ENCODE measurements at regions not wholly inside any gene's neighbourhood (a gene's known extent, or its start where the extent isn't known, plus 50 kb on each side); places are given as distances from the start of the nearest gene placed in this dataset.

- intact Hi-C loops (cut with micrococcal nuclease), result no loop called here
- H3K4me3 ChIP-seq (ENCODE audit: low read length), result no peak overlapping the region
- H3K36me3 ChIP-seq (ENCODE audit: control insufficient read depth, insufficient read depth, low read length), result no peaks in the 10 kb centered on the region
- no peaks in the 10 kb centered on the region for H3K27me3 ChIP-seq (ENCODE audit: control insufficient read depth, insufficient read depth, low read length)
- H3K9me3 Mint-ChIP-seq, result peaks cover 6 to 12% of the 10 kb centered on the region in 2 donors
- H3K27ac ChIP-seq (ENCODE audit: low read length), result no peak overlapping the region
- H3K36me3 Mint-ChIP-seq, result peaks cover 8% of the 10 kb centered on the region
- no peak overlapping the region for H3K4me3 Mint-ChIP-seq
- no peaks in the 10 kb centered on the region for H3K4me1 ChIP-seq (ENCODE audit: control insufficient read depth, insufficient read depth, low read length)
- H3K9me3 ChIP-seq (ENCODE audit: control insufficient read depth, insufficient read depth, low read length), result no peaks in the 10 kb centered on the region
- DNase-seq (no peak), ATAC-seq (no peak)
- H3K27ac Mint-ChIP-seq, result no peak overlapping the region
- no peaks in the 10 kb centered on the region for H3K4me1 Mint-ChIP-seq
- TF ChIP-seq CTCF (IDR thresholded peaks at IDR 0.05), result no peak
- 86% methylated on average over 3 of the region's 3 CpGs for WGBS (ENCODE audit: insufficient coverage)
- H3K27me3 Mint-ChIP-seq (ENCODE audit: low read depth in 2 of 2), result no peaks in the 10 kb centered on the region
Observed at GRCh38 chr1:96510911-96511310, 210.7 kb upstream of the PTBP2 start.

DNA sequence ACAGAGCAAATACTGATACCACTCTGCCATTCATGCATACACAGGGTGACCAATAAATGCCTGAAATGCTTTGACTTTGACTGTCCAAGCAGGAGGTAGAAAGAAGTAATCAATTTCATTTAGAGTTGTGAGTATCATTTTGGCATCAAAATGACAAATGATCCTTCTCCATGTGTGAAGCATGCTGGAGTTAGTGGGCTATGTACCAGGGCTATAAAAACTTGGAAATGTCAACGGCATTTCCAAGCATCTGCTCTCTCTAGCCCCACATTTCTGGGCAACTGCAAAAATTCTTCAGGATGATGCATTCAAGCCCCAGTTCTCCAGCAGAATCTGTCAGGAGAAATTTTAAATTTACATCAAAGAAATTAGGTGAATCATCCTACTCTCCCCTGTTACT is 208.4 kb upstream of the PTBP2 start:
- Mint-ChIP-seq H3K36me3 (no peaks in the 10 kb centered on the region), H3K4me3 (no peak overlapping the region), H3K27me3 (ENCODE audit: low read depth in 2 of 2) (no peaks in the 10 kb centered on the region), H3K27ac (no peak overlapping the region), H3K9me3 (peaks cover 3 to 7% of the 10 kb centered on the region in 2 donors), H3K4me1 (no peaks in the 10 kb centered on the region)
- no peak for TF ChIP-seq CTCF (IDR thresholded peaks at IDR 0.05)
- no peaks in the 10 kb centered on the region for H3K4me1 ChIP-seq (ENCODE audit: control insufficient read depth, insufficient read depth, low read length)
- no peaks in the 10 kb centered on the region for H3K27me3 ChIP-seq (ENCODE audit: control insufficient read depth, insufficient read depth, low read length)
- 83% methylated on average over 1 of the region's 1 CpG for WGBS (ENCODE audit: insufficient coverage)
- ATAC-seq (no peak), DNase-seq (no peak)
- H3K27ac ChIP-seq (ENCODE audit: low read length), result no peak overlapping the region
- no peaks in the 10 kb centered on the region for H3K36me3 ChIP-seq (ENCODE audit: control insufficient read depth, insufficient read depth, low read length)
- H3K9me3 ChIP-seq (ENCODE audit: control insufficient read depth, insufficient read depth, low read length), result no peaks in the 10 kb centered on the region
- H3K4me3 ChIP-seq (ENCODE audit: low read length), result no peak overlapping the region
- intact Hi-C loops (cut with micrococcal nuclease), result no loop called here

DNA sequence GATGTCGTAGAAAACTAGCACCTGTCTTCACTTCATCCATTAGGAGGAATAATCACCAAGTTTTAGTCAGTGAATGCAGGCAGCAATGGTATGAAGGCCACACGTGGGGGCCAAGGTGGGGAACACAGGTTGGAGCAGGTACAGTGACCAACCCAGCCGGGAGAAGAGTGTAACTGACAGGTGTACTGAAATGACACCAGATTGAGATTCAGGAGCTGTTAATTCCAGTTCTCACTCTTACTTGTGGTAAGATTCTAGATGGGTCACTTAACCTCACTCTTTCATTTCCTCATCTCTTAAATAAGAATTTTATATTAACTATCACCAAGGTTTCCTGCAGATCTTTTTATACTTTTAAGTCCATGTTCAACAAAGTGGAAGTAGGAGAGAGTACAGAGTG is 206.2 kb upstream of the PTBP2 start:
- WGBS (ENCODE audit: insufficient coverage), result 76% methylated on average over 3 of the region's 3 CpGs
- H3K27me3 ChIP-seq (ENCODE audit: control insufficient read depth, insufficient read depth, low read length), result no peaks in the 10 kb centered on the region
- Mint-ChIP-seq H3K9me3 (peaks cover 3 to 4% of the 10 kb centered on the region in 2 donors), H3K36me3 (no peaks in the 10 kb centered on the region), H3K27ac (no peak overlapping the region), H3K4me1 (no peaks in the 10 kb centered on the region), H3K27me3 (ENCODE audit: low read depth in 2 of 2) (no peaks in the 10 kb centered on the region), H3K4me3 (no peak overlapping the region)
- H3K9me3 ChIP-seq (ENCODE audit: control insufficient read depth, insufficient read depth, low read length), result no peaks in the 10 kb centered on the region
- H3K4me1 ChIP-seq (ENCODE audit: control insufficient read depth, insufficient read depth, low read length), result no peaks in the 10 kb centered on the region
- no peak for ATAC-seq
- no peak for TF ChIP-seq CTCF (IDR thresholded peaks at IDR 0.05)
- intact Hi-C loops (cut with micrococcal nuclease), result no loop called here
- no peaks in the 10 kb centered on the region for H3K36me3 ChIP-seq (ENCODE audit: control insufficient read depth, insufficient read depth, low read length)
- no peak overlapping the region for H3K27ac ChIP-seq (ENCODE audit: low read length)
- DNase-seq, result no peak
- H3K4me3 ChIP-seq (ENCODE audit: low read length), result no peak overlapping the region

DNA sequence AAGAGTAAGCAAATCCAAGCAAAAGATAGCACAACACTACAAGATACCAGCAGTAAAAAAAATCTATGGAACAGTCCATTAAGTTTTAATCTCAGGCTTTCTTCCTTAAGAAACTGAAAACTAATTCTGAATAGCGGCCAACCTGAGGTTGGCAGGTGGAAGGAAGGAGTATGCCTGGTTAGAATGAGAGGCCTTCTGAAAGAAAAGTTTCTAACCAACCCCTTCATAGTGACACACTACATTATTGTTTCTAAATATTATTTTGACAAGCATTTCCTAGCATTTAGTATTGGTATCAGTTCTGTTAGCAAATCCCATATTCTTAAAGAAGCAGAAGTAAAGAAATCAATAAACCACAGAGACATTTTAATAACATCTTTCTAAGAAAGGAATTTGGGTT is 205.7 kb upstream of the PTBP2 start:
- Mint-ChIP-seq H3K27ac (no peak overlapping the region), H3K4me3 (no peak overlapping the region), H3K36me3 (no peaks in the 10 kb centered on the region), H3K4me1 (no peaks in the 10 kb centered on the region), H3K27me3 (ENCODE audit: low read depth in 2 of 2) (no peaks in the 10 kb centered on the region), H3K9me3 (peaks cover 1 to 3% of the 10 kb centered on the region in 2 donors)
- no peaks in the 10 kb centered on the region for H3K27me3 ChIP-seq (ENCODE audit: control insufficient read depth, insufficient read depth, low read length)
- no peak for TF ChIP-seq CTCF (IDR thresholded peaks at IDR 0.05)
- DNase-seq, result no peak
- no peak overlapping the region for H3K27ac ChIP-seq (ENCODE audit: low read length)
- no peak for ATAC-seq
- no peaks in the 10 kb centered on the region for H3K4me1 ChIP-seq (ENCODE audit: control insufficient read depth, insufficient read depth, low read length)
- H3K9me3 ChIP-seq (ENCODE audit: control insufficient read depth, insufficient read depth, low read length), result no peaks in the 10 kb centered on the region
- H3K36me3 ChIP-seq (ENCODE audit: control insufficient read depth, insufficient read depth, low read length), result no peaks in the 10 kb centered on the region
- intact Hi-C loops (cut with micrococcal nuclease), result no loop called here
- WGBS (ENCODE audit: insufficient coverage), result no CpG with 5 or more reads among the region's 1 CpG
- no peak overlapping the region for H3K4me3 ChIP-seq (ENCODE audit: low read length)
